Testis (tissue), 2 donors: ENCODE measurements at regions not wholly inside any gene's neighbourhood (a gene's known extent, or its start where the extent isn't known, plus 50 kb on each side); places are given as distances from the start of the nearest gene placed in this dataset.

Experiments
- POLR2A ChIP-seq: fragments of 450-650 bp; IDR thresholded peaks from one replicate; pipeline ENCODE4 v1.6.1; 2017; ENCODE audit warnings: antibody characterized with exemption, mild to moderate bottlenecking, moderate library complexity
- TF ChIP-seq, protein P1 (sequence below), 3 experiments: fragments of 450-650 bp in 2 of 3; fragments of 200-600 bp in 1 of 3; sonication (generic) in 1 of 3; IDR thresholded peaks; one replicate each; pipeline ENCODE4 v1.5.1; 2016 to 2019; ENCODE audit warnings: antibody characterized with exemption in 3 of 3, mild to moderate bottlenecking in 2 of 3, moderate library complexity in 1 of 3

DNA sequence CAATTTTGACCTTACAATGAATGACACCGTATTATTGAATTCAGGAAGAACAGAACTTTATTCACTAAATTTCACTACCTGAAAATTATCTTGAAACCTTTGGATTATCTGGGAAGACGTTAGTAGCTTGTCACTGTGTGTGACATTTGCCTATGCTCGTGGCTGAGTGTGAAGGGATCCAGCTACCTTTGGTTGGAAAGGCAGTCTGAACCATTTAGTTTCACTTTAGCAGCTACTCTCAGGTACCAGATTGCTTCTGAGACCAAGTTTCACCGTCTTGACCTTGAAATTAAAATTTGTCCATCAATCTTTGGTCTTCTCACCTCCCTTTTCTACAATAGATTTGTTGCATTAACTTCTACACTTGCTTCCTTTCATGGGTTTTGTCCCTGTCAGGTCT lies 637.5 kb downstream of the MBD2 start:
- TF ChIP-seq, protein P1, sequence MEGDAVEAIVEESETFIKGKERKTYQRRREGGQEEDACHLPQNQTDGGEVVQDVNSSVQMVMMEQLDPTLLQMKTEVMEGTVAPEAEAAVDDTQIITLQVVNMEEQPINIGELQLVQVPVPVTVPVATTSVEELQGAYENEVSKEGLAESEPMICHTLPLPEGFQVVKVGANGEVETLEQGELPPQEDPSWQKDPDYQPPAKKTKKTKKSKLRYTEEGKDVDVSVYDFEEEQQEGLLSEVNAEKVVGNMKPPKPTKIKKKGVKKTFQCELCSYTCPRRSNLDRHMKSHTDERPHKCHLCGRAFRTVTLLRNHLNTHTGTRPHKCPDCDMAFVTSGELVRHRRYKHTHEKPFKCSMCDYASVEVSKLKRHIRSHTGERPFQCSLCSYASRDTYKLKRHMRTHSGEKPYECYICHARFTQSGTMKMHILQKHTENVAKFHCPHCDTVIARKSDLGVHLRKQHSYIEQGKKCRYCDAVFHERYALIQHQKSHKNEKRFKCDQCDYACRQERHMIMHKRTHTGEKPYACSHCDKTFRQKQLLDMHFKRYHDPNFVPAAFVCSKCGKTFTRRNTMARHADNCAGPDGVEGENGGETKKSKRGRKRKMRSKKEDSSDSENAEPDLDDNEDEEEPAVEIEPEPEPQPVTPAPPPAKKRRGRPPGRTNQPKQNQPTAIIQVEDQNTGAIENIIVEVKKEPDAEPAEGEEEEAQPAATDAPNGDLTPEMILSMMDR (IDR thresholded peaks at IDR 0.05) = no peak
- TF ChIP-seq POLR2A = no peak
